C4-2B (cell line): ENCODE measurements at regions not wholly inside any gene's neighbourhood (a gene's known extent, or its start where the extent isn't known, plus 50 kb on each side); places are given as distances from the start of the nearest gene placed in this dataset.

ENCODE experiments used
- CTCF ChIP-seq: fragments of 450-650 bp; conservative IDR thresholded peaks from 2 replicates; pipeline ENCODE4 v1.5.1; 2017; ENCODE audit warnings: mild to moderate bottlenecking
- ZFX ChIP-seq: fragments of 450-650 bp; IDR thresholded peaks from 2 replicates; pipeline ENCODE4 v1.6.1; 2017

GRCh38 chr6:21731411-21732031 lies 138.0 kb downstream of the SOX4 start:
- TF ChIP-seq CTCF (no peak), ZFX (no peak)
